DMS153 (cell line): ENCODE measurements at regions not wholly inside any gene's neighbourhood (a gene's known extent, or its start where the extent isn't known, plus 50 kb on each side); places are given as distances from the start of the nearest gene placed in this dataset.

Experiments used
- DNase-seq: peaks from one replicate; lab custom pipeline; 2025; lab: John Stamatoyannopoulos, UW

- DNase-seq = peak; percentile 9
Observed at GRCh38 chr14:51473808-51474565, 177.7 kb upstream of the FRMD6 start.

GRCh38 chr14:51474854-51475253, 176.9 kb upstream of the FRMD6 start:
- DNase-seq = no peak

- DNase-seq = no peak
Observed at GRCh38 chr14:51478175-51478621, 173.5 kb upstream of the FRMD6 start.

GRCh38 chr14:51479584-51480325, 172.0 kb upstream of the FRMD6 start:
- DNase-seq = no peak

- no peak for DNase-seq
Observed at GRCh38 chr14:51481643-51482042, 170.1 kb upstream of the FRMD6 start.

GRCh38 chr14:51482102-51482501, 169.6 kb upstream of the FRMD6 start:
- DNase-seq = no peak

- DNase-seq = no peak
Observed at GRCh38 chr14:51484485-51484884, 167.2 kb upstream of the FRMD6 start.

- DNase-seq = no peak
Observed at GRCh38 chr14:51485733-51486132, 166.0 kb upstream of the FRMD6 start.

- DNase-seq = no peak
Observed at GRCh38 chr14:51487848-51488247, 163.9 kb upstream of the FRMD6 start.

GRCh38 chr14:51488569-51489220, 163.0 kb upstream of the FRMD6 start:
- DNase-seq = no peak

GRCh38 chr14:51490205-51490604, 161.5 kb upstream of the FRMD6 start:
- DNase-seq = no peak

- no peak for DNase-seq
Observed at GRCh38 chr14:51491036-51491545, 160.6 kb upstream of the FRMD6 start.

- no peak for DNase-seq
Observed at GRCh38 chr14:51491776-51492175, 159.9 kb upstream of the FRMD6 start.

GRCh38 chr14:51495319-51495718, 156.4 kb upstream of the FRMD6 start:
- no peak for DNase-seq

- DNase-seq = no peak
Observed at GRCh38 chr14:51498411-51499227, 153.1 kb upstream of the FRMD6 start.

- DNase-seq = no peak
Observed at GRCh38 chr14:51500776-51501175, 150.9 kb upstream of the FRMD6 start.

- DNase-seq = no peak
Observed at GRCh38 chr14:51501746-51502145, 150.0 kb upstream of the FRMD6 start.

- DNase-seq = no peak
Observed at GRCh38 chr14:51504669-51505068, 147.0 kb upstream of the FRMD6 start.

- peak; percentile 91 for DNase-seq
Observed at GRCh38 chr14:51507511-51507905, 144.2 kb upstream of the FRMD6 start.

- peak; percentile 71 for DNase-seq
Observed at GRCh38 chr14:51507906-51508511, 143.7 kb upstream of the FRMD6 start.

- DNase-seq = no peak
Observed at GRCh38 chr14:51511265-51511664, 140.4 kb upstream of the FRMD6 start.
